H9 (cell line): ENCODE measurements at regions not wholly inside any gene's neighbourhood (a gene's known extent, or its start where the extent isn't known, plus 50 kb on each side); places are given as distances from the start of the nearest gene placed in this dataset.

Experiments
- DNase-seq: peaks from one replicate; pipeline ENCODE4 v3.0.0-alpha.2; 2017
- H2AFZ ChIP-seq: one replicate; pipeline ENCODE4 v1.6.1; 2013; ENCODE audit warnings: mild to moderate bottlenecking, low read length, control low read depth, moderate library complexity
- H2AK5ac ChIP-seq: 2 replicates; pipeline ENCODE4 v1.6.1; 2013; ENCODE audit warnings: low read length, control low read depth, mixed read lengths; ENCODE audit not compliant: insufficient read length
- H2BK120ac ChIP-seq: one replicate; pipeline ENCODE4 v1.6.1; 2013; ENCODE audit warnings: low read depth, mild to moderate bottlenecking, low read length, control low read depth, inconsistent platforms; ENCODE audit not compliant: poor library complexity, severe bottlenecking
- H2BK12ac ChIP-seq: 2 replicates; pipeline ENCODE4 v1.6.1; 2013; ENCODE audit warnings: low read length, control low read depth, mixed read lengths, low read depth; ENCODE audit not compliant: insufficient read length
- H2BK15ac ChIP-seq: 2 replicates; pipeline ENCODE4 v1.6.1; 2013; ENCODE audit warnings: low read depth, low read length, control low read depth
- H2BK20ac ChIP-seq: one replicate; pipeline ENCODE4 v1.6.1; 2013; ENCODE audit warnings: low read depth, mild to moderate bottlenecking, low read length, control low read depth, inconsistent platforms; ENCODE audit not compliant: poor library complexity, severe bottlenecking
- H2BK5ac ChIP-seq: 2 replicates; pipeline ENCODE4 v1.6.1; 2013; ENCODE audit warnings: low read length, control low read depth, mixed read lengths; ENCODE audit not compliant: insufficient read length
- H3K14ac ChIP-seq: 2 replicates; pipeline ENCODE4 v1.6.1; 2013; ENCODE audit warnings: low read length, control low read depth; ENCODE audit not compliant: insufficient read depth
- H3K18ac ChIP-seq: 2 replicates; pipeline ENCODE4 v1.6.1; 2013; ENCODE audit warnings: low read depth, mild to moderate bottlenecking, mixed read lengths, low read length, control low read depth; ENCODE audit not compliant: insufficient read length
- H3K23ac ChIP-seq: 2 replicates; pipeline ENCODE4 v1.6.1; 2013; ENCODE audit warnings: low read length, control low read depth, mixed read lengths, low read depth; ENCODE audit not compliant: insufficient read length
- H3K23me2 ChIP-seq: 2 replicates; pipeline ENCODE4 v1.6.1; 2013; ENCODE audit warnings: low read depth, mild to moderate bottlenecking, mixed read lengths, low read length, control low read depth; ENCODE audit not compliant: insufficient read length, poor library complexity, severe bottlenecking
- H3K27ac ChIP-seq: 2 replicates; pipeline ENCODE4 v1.5.1; 2013; ENCODE audit warnings: low read length, control low read depth, mixed read lengths, low read depth; ENCODE audit not compliant: insufficient read length
- H3K27me3 ChIP-seq: 2 replicates; pipeline ENCODE4 v1.6.1; 2013; ENCODE audit warnings: low read length, control low read depth, inconsistent platforms; ENCODE audit not compliant: insufficient read depth
- H3K4ac ChIP-seq: 2 replicates; pipeline ENCODE4 v1.6.1; 2013; ENCODE audit warnings: low read depth, mild to moderate bottlenecking, control low read depth, inconsistent platforms, low read length, moderate library complexity
- H3K4me1 ChIP-seq: 2 replicates; pipeline ENCODE4 v1.6.1; 2013; ENCODE audit warnings: low read length, control low read depth, inconsistent platforms; ENCODE audit not compliant: insufficient read depth
- H3K4me2 ChIP-seq: 2 replicates; pipeline ENCODE4 v1.6.1; 2013; ENCODE audit warnings: low read length, control low read depth, mixed read lengths; ENCODE audit not compliant: insufficient read length, insufficient read depth
- H3K56ac ChIP-seq: 2 replicates; pipeline ENCODE4 v1.6.1; 2013; ENCODE audit warnings: low read depth, mild to moderate bottlenecking, mixed read lengths, low read length, control low read depth; ENCODE audit not compliant: insufficient read length
- H3K79me1 ChIP-seq: 2 replicates; pipeline ENCODE4 v1.6.1; 2013; ENCODE audit warnings: low read depth, mild to moderate bottlenecking, moderate library complexity, low read length, control low read depth, inconsistent platforms; ENCODE audit not compliant: insufficient read depth, poor library complexity, severe bottlenecking
- H3K79me2 ChIP-seq: 2 replicates; pipeline ENCODE4 v1.6.1; 2013; ENCODE audit warnings: low read length, control low read depth, inconsistent platforms; ENCODE audit not compliant: insufficient read depth
- H3K9ac ChIP-seq: 2 replicates; pipeline ENCODE4 v1.6.1; 2013; ENCODE audit warnings: low read length, control low read depth, mixed read lengths; ENCODE audit not compliant: insufficient read length; ENCODE audit errors: extremely low read depth
- H3K9me3 ChIP-seq: one replicate; pipeline ENCODE4 v1.6.1; 2013; ENCODE audit warnings: low read depth, low read length, inconsistent platforms; ENCODE audit not compliant: control insufficient read depth
- H3T11ph ChIP-seq: one replicate; pipeline ENCODE4 v1.6.1; 2013; ENCODE audit warnings: mild to moderate bottlenecking, low read length, control low read depth, inconsistent platforms
- H4K20me1 ChIP-seq: one replicate; pipeline ENCODE4 v1.6.1; 2013; ENCODE audit not compliant: control insufficient read depth, insufficient read length, insufficient read depth
- H4K5ac ChIP-seq: 2 replicates; pipeline ENCODE4 v1.6.1; 2013; ENCODE audit warnings: low read depth, mild to moderate bottlenecking, mixed read lengths, low read length, control low read depth; ENCODE audit not compliant: insufficient read length
- H4K8ac ChIP-seq: replicated peaks from 2 replicates; pipeline ENCODE4 v1.6.1; 2013; ENCODE audit warnings: low read length, control low read depth, mixed read lengths, low read depth; ENCODE audit not compliant: insufficient read length
- H4K91ac ChIP-seq: 2 replicates; pipeline ENCODE4 v1.6.1; 2013; ENCODE audit warnings: low read depth, mild to moderate bottlenecking, moderate library complexity, mixed read lengths, low read length, control low read depth; ENCODE audit not compliant: insufficient read length
- H3K27ac Mint-ChIP-seq, 3 experiments: 2 replicates in 2 of 3; 3 replicates in 1 of 3; pipeline ENCODE4 v1.8.0; 2020 to 2021; ENCODE audit warnings: mixed read lengths in 3 of 3, mild to moderate bottlenecking in 1 of 3, moderate library complexity in 1 of 3
- H3K27me3 Mint-ChIP-seq: 2 replicates; pipeline ENCODE4 v1.8.0; 2021; ENCODE audit warnings: low read depth, mild to moderate bottlenecking, moderate library complexity, mixed read lengths
- H3K36me3 Mint-ChIP-seq, 3 experiments: 2 replicates in 2 of 3; 3 replicates in 1 of 3; pipeline ENCODE4 v1.8.0; 2020 to 2021; ENCODE audit warnings: low read depth in 3 of 3, mixed read lengths in 3 of 3; ENCODE audit not compliant: insufficient read depth in 1 of 3
- H3K4me1 Mint-ChIP-seq, 2 experiments: 2 replicates each; pipeline ENCODE4 v1.8.0; 2020; ENCODE audit warnings: mixed read lengths in 2 of 2
- H3K4me3 Mint-ChIP-seq, 2 experiments: 2 replicates in 1 of 2; 3 replicates in 1 of 2; pipeline ENCODE4 v1.8.0; 2020 to 2021; ENCODE audit warnings: mild to moderate bottlenecking in 2 of 2, mixed read lengths in 2 of 2, moderate library complexity in 1 of 2
- H3K9me3 Mint-ChIP-seq, 2 experiments: 2 replicates in 1 of 2; 3 replicates in 1 of 2; pipeline ENCODE4 v1.8.0; 2020; ENCODE audit warnings: mild to moderate bottlenecking in 2 of 2, mixed read lengths in 2 of 2, moderate library complexity in 1 of 2
- CTCF ChIP-seq: fragments of 200-600 bp; sonication (generic); conservative IDR thresholded peaks from 3 replicates; pipeline ENCODE4 v1.8.0; 2021; ENCODE audit warnings: antibody characterized with exemption, mild to moderate bottlenecking
- WGBS: extraction: QIAGEN DNeasy Blood & Tissue Kit; methylation state at CpG from one replicate; pipeline ENCODE4 v1.1.7; 2013; ENCODE audit warnings: missing lambda C conversion rate, low lambda C conversion rate, mixed read lengths; ENCODE audit not compliant: insufficient read length; ENCODE audit errors: extremely low coverage; 5-methylcytosine and 5-hydroxymethylcytosine counted together

GRCh38 chr11:115736146-115736545, 231.9 kb upstream of the CADM1 start:
- Mint-ChIP-seq H3K27ac (no peak overlapping the region), H3K27me3 (peaks cover 34% of the 10 kb centered on the region), H3K4me3 (no peak overlapping the region), H3K4me1 (peaks cover 19 to 20% of the 10 kb centered on the region in 2 experiments), H3K36me3 (peaks cover 0 to 4% (median 2%) of the 10 kb centered on the region in 3 experiments; a peak in 3 of 7 replicates), H3K9me3 (peaks cover 3 to 4% of the 10 kb centered on the region in 2 experiments; a peak in 2 of 5 replicates)
- Histone ChIP-seq H4K91ac (no peak overlapping the region), H3T11ph (no peak overlapping the region), H4K5ac (no peak overlapping the region), H2AK5ac (no peak overlapping the region), H3K23ac (no peak overlapping the region), H3K79me1 (no peaks in the 10 kb centered on the region), H3K27me3 (no peaks in the 10 kb centered on the region), H2BK120ac (no peak overlapping the region), H4K8ac (no peak overlapping the region), H3K14ac (no peak overlapping the region), H2AFZ (no peak overlapping the region), H2BK15ac (no peak overlapping the region), H3K23me2 (no peaks in the 10 kb centered on the region), H3K27ac (no peak overlapping the region), H3K9me3 (no peaks in the 10 kb centered on the region), H3K9ac (no peak overlapping the region), H3K79me2 (no peaks in the 10 kb centered on the region), H2BK12ac (no peak overlapping the region), H3K4me1 (no peaks in the 10 kb centered on the region; the same call in 1 of the 2 replicates), H3K18ac (no peak overlapping the region), H2BK5ac (no peak overlapping the region), H2BK20ac (no peak overlapping the region), H4K20me1 (no peaks in the 10 kb centered on the region), H3K56ac (no peak overlapping the region), H3K4ac (no peak overlapping the region), H3K4me2 (no peak overlapping the region)
- WGBS = no CpG with 5 or more reads among the region's 3 CpGs
- 0 out of 3 replicates have a peak, but pooled peaks have one; percentile 15 for TF ChIP-seq CTCF
- DNase-seq = no peak
